ENCODE measurements at regions not wholly inside any gene's neighbourhood (a gene's known extent, or its start where the extent isn't known, plus 50 kb on each side); places are given as distances from the start of the nearest gene placed in this dataset.

DNA sequence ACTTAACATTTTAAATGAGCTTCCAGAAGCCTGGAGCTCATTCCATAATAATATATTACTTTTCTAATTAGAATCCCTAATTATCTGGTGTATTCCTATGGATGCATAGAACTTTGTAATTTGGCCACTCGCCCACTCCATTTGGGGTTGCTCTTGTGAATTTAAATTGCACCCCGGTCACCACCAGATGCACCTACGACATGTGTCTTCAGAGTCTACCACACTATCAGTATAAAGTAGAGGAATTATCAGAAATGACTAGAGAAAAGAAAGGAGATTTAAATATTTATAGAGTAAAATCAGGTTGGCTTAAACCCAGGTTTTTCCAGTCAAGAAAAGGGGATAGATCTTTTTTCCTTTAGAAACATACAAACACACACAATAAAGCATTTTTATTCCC lies 145.8 kb upstream of the DCN start:
- H3K4me1 ChIP-seq (ENCODE audit: control insufficient read depth in 5 of 5, insufficient read depth in 5 of 5, low read length in 5 of 5): peaks cover 0 to 46% (median 4%) of the 10 kb centered on the region in 5 donors
- H3K4me3 ChIP-seq: no peak overlapping the region
- H3K36me3 ChIP-seq (ENCODE audit: control insufficient read depth in 4 of 4, insufficient read depth in 4 of 4, low read length in 4 of 4): no peaks in the 10 kb centered on the region
- 87 to 92% methylated on average over 3 of the region's 3 CpGs for WGBS, 2 donors
- H3K27ac ChIP-seq (ENCODE audit: low read depth in 1 of 2, low read length in 1 of 2): no peak overlapping the region
- DNase-seq (peak in 2 of 3 donors; percentile 46 to 53), ATAC-seq (ENCODE audit: insufficient read depth, low FRiP score) (no peak)
- H3K27me3 ChIP-seq (ENCODE audit: control insufficient read depth in 3 of 3, insufficient read depth in 3 of 3, low read length in 2 of 3): no peaks in the 10 kb centered on the region
- no peaks in the 10 kb centered on the region for H3K9me3 ChIP-seq (ENCODE audit: control insufficient read depth in 4 of 4, insufficient read depth in 3 of 4, low read length in 3 of 4)
- no peak overlapping the region for H3K9ac ChIP-seq (ENCODE audit: insufficient read depth in 1 of 2, low read length in 2 of 2)
- TF ChIP-seq, protein P1, sequence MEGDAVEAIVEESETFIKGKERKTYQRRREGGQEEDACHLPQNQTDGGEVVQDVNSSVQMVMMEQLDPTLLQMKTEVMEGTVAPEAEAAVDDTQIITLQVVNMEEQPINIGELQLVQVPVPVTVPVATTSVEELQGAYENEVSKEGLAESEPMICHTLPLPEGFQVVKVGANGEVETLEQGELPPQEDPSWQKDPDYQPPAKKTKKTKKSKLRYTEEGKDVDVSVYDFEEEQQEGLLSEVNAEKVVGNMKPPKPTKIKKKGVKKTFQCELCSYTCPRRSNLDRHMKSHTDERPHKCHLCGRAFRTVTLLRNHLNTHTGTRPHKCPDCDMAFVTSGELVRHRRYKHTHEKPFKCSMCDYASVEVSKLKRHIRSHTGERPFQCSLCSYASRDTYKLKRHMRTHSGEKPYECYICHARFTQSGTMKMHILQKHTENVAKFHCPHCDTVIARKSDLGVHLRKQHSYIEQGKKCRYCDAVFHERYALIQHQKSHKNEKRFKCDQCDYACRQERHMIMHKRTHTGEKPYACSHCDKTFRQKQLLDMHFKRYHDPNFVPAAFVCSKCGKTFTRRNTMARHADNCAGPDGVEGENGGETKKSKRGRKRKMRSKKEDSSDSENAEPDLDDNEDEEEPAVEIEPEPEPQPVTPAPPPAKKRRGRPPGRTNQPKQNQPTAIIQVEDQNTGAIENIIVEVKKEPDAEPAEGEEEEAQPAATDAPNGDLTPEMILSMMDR (IDR thresholded peaks at IDR 0.05; ENCODE audit: control extremely low read depth, extremely low read depth): no peak

- peaks cover 0 to 46% (median 4%) of the 10 kb centered on the region in 5 donors for H3K4me1 ChIP-seq (ENCODE audit: control insufficient read depth in 5 of 5, insufficient read depth in 5 of 5, low read length in 5 of 5)
- H3K36me3 ChIP-seq (ENCODE audit: control insufficient read depth in 4 of 4, insufficient read depth in 4 of 4, low read length in 4 of 4): no peaks in the 10 kb centered on the region
- ATAC-seq (ENCODE audit: insufficient read depth, low FRiP score): no peak
- DNase-seq: peak; percentile 24 to 86 (median 83)
- H3K27ac ChIP-seq (ENCODE audit: low read depth in 1 of 2, low read length in 1 of 2): no peak overlapping the region
- H3K27me3 ChIP-seq (ENCODE audit: control insufficient read depth in 3 of 3, insufficient read depth in 3 of 3, low read length in 2 of 3): no peaks in the 10 kb centered on the region
- 73 to 82% methylated on average over 3 of the region's 3 CpGs for WGBS, 2 donors
- TF ChIP-seq, protein P1 (IDR thresholded peaks at IDR 0.05; ENCODE audit: control extremely low read depth, extremely low read depth): no peak
- no peaks in the 10 kb centered on the region for H3K9me3 ChIP-seq (ENCODE audit: control insufficient read depth in 4 of 4, insufficient read depth in 3 of 4, low read length in 3 of 4)
- H3K9ac ChIP-seq (ENCODE audit: insufficient read depth in 1 of 2, low read length in 2 of 2): peak overlapping the region in 1 of 2 donors; percentile 38
- no peak overlapping the region for H3K4me3 ChIP-seq
These were observed 145.3 kb upstream of the DCN start for GRCh38 chr12:91327889-91328288.

DNA sequence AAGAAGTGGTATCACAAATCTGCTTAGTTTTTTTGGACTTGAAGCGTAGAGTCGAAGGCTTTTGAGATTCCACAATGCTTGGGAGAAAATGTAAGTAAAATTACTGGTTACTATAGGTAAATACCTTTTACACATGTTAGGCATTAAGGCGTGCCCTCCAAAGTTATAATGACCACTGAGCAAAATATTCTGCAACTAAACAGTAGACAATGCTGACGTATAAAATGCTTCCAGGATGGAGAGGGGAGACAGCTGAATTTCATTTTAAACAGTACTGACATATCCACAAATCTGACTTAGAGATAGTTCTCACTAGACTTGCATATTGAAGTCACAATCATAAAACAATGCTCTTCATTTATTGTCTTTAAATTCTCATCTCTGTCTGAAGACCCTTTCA lies 144.5 kb upstream of the DCN start:
- Histone ChIP-seq H3K27ac (ENCODE audit: low read depth in 1 of 2, low read length in 1 of 2) (no peak overlapping the region), H3K36me3 (ENCODE audit: control insufficient read depth in 4 of 4, insufficient read depth in 4 of 4, low read length in 4 of 4) (no peaks in the 10 kb centered on the region), H3K4me1 (ENCODE audit: control insufficient read depth in 5 of 5, insufficient read depth in 5 of 5, low read length in 5 of 5) (peaks cover 0 to 42% (median 4%) of the 10 kb centered on the region in 5 donors), H3K9me3 (ENCODE audit: control insufficient read depth in 4 of 4, insufficient read depth in 3 of 4, low read length in 3 of 4) (no peaks in the 10 kb centered on the region), H3K9ac (ENCODE audit: insufficient read depth in 1 of 2, low read length in 2 of 2) (peak overlapping the region in 1 of 2 donors; percentile 51), H3K4me3 (no peak overlapping the region), H3K27me3 (ENCODE audit: control insufficient read depth in 3 of 3, insufficient read depth in 3 of 3, low read length in 2 of 3) (no peaks in the 10 kb centered on the region)
- TF ChIP-seq, protein P1 (IDR thresholded peaks at IDR 0.05; ENCODE audit: control extremely low read depth, extremely low read depth): no peak
- DNase-seq (peak in 2 of 3 donors; percentile 76 to 86), ATAC-seq (ENCODE audit: insufficient read depth, low FRiP score) (no peak)
- 75 to 86% methylated on average over 4 of the region's 4 CpGs for WGBS, 2 donors
